ENCODE measurements at regions not wholly inside any gene's neighbourhood (a gene's known extent, or its start where the extent isn't known, plus 50 kb on each side); places are given as distances from the start of the nearest gene placed in this dataset.

DNA sequence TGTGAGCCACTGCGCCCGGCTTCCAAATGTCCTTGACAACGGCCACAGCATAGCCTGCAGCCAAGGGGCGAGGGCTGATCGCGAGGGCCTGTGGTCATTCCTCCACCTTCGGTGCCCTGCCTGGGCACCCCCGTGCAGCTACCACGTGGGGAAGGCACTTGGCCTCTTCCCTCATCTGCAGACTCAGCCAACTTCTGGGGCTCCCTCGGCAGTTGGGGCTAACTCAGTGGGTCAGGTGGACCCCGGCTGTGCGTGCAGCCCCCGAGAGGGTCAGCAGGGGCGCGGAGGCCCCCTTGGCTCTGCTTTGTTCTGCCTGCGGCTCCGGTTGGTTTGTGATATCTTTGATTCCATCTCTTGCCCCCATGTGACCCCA is 52.9 kb upstream of the BHLHE23 start:
- TF ChIP-seq, protein P1, sequence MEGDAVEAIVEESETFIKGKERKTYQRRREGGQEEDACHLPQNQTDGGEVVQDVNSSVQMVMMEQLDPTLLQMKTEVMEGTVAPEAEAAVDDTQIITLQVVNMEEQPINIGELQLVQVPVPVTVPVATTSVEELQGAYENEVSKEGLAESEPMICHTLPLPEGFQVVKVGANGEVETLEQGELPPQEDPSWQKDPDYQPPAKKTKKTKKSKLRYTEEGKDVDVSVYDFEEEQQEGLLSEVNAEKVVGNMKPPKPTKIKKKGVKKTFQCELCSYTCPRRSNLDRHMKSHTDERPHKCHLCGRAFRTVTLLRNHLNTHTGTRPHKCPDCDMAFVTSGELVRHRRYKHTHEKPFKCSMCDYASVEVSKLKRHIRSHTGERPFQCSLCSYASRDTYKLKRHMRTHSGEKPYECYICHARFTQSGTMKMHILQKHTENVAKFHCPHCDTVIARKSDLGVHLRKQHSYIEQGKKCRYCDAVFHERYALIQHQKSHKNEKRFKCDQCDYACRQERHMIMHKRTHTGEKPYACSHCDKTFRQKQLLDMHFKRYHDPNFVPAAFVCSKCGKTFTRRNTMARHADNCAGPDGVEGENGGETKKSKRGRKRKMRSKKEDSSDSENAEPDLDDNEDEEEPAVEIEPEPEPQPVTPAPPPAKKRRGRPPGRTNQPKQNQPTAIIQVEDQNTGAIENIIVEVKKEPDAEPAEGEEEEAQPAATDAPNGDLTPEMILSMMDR (conservative IDR thresholded peaks at IDR 0.05), result no peak
- H3K4me3 ChIP-seq (ENCODE audit: low read length), result no peak overlapping the region
- no peak overlapping the region for H3K9ac ChIP-seq (ENCODE audit: extremely low read depth, low read length, poor library complexity, severe bottlenecking)
- H3K4me3 Mint-ChIP-seq, result no peak overlapping the region
- WGBS, 2 experiments (ENCODE audit: insufficient coverage in 1 of 2, insufficient read length in 1 of 2), result 96 to 98% methylated on average over 7 to 17 of the region's 17 CpGs
- peak overlapping the region; percentile 60 for H3K27ac ChIP-seq (ENCODE audit: low read depth, low read length)
- H3K27me3 Mint-ChIP-seq (ENCODE audit: insufficient read depth), result no peaks in the 10 kb centered on the region
- no peaks in the 10 kb centered on the region for H3K36me3 Mint-ChIP-seq (ENCODE audit: low read depth)
- H3K4me1 Mint-ChIP-seq, result no peaks in the 10 kb centered on the region
- DNase-seq, result peak; percentile 40
- no peaks in the 10 kb centered on the region for H3K36me3 ChIP-seq (ENCODE audit: control insufficient read depth, insufficient read depth, low read length)
- no peaks in the 10 kb centered on the region for H3K4me1 ChIP-seq (ENCODE audit: control insufficient read depth, insufficient read depth, low read length)
- H3K9me3 ChIP-seq (ENCODE audit: control insufficient read depth, low read length), result peaks cover 11% of the 10 kb centered on the region
- H3K27me3 ChIP-seq (ENCODE audit: control insufficient read depth, insufficient read depth, low read length, poor library complexity, severe bottlenecking), result peaks cover 10% of the 10 kb centered on the region
- H3K27ac Mint-ChIP-seq, result no peak overlapping the region
- H3K9me3 Mint-ChIP-seq, result peaks cover 2% of the 10 kb centered on the region

DNA sequence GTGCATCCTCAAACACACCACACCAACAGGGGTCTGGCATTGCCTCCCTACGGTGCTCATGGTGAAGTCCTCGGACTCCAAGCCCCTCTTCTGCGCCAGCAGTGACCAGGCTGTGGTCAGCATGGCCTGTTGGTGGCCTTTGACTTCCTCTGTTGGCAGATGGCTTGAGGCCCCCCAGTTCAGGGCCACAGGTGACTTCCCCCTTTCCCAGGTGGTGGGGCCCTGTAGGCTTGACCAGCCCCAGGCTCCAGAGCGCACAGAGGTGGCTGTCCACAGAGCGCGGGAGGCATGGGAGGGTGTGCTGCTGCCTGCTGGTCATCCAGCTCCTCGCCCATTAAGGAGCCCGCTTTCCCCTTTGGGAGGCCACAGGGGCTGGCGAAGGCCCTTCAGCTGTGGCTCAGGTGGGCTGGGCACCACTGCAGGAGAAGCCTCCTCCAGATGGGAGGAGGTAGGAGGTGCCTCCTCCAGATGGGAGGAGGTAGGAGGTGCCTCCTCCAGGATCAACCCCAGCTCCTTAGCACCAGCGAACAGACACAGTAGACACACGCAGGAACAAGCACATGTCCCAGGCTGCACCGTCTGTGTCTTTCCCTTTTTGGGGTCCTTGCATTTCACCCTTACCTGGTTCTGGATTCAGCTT is 52.1 kb upstream of the BHLHE23 start:
- H3K9me3 Mint-ChIP-seq, result peaks cover 2% of the 10 kb centered on the region
- Histone ChIP-seq H3K4me3 (ENCODE audit: low read length) (no peak overlapping the region), H3K36me3 (ENCODE audit: control insufficient read depth, insufficient read depth, low read length) (no peaks in the 10 kb centered on the region), H3K27me3 (ENCODE audit: control insufficient read depth, insufficient read depth, low read length, poor library complexity, severe bottlenecking) (peaks cover 10% of the 10 kb centered on the region), H3K9ac (ENCODE audit: extremely low read depth, low read length, poor library complexity, severe bottlenecking) (no peak overlapping the region), H3K27ac (ENCODE audit: low read depth, low read length) (no peak overlapping the region), H3K4me1 (ENCODE audit: control insufficient read depth, insufficient read depth, low read length) (no peaks in the 10 kb centered on the region), H3K9me3 (ENCODE audit: control insufficient read depth, low read length) (peaks cover 11% of the 10 kb centered on the region)
- WGBS, 2 experiments (ENCODE audit: insufficient coverage in 1 of 2, insufficient read length in 1 of 2), result 90 to 91% methylated on average over 10 to 12 of the region's 12 CpGs
- H3K27me3 Mint-ChIP-seq (ENCODE audit: insufficient read depth), result no peaks in the 10 kb centered on the region
- no peak overlapping the region for H3K4me3 Mint-ChIP-seq
- H3K36me3 Mint-ChIP-seq (ENCODE audit: low read depth), result no peaks in the 10 kb centered on the region
- TF ChIP-seq, protein P1 (conservative IDR thresholded peaks at IDR 0.05), result no peak
- no peak overlapping the region for H3K27ac Mint-ChIP-seq
- no peaks in the 10 kb centered on the region for H3K4me1 Mint-ChIP-seq
- peak; percentile 42 for DNase-seq

- Mint-ChIP-seq H3K27ac (no peak overlapping the region), H3K27me3 (ENCODE audit: insufficient read depth) (no peaks in the 10 kb centered on the region), H3K4me1 (no peaks in the 10 kb centered on the region), H3K4me3 (no peak overlapping the region), H3K9me3 (peaks cover 2% of the 10 kb centered on the region), H3K36me3 (ENCODE audit: low read depth) (no peaks in the 10 kb centered on the region)
- H3K27ac ChIP-seq (ENCODE audit: low read depth, low read length), result no peak overlapping the region
- WGBS, 2 experiments (ENCODE audit: insufficient coverage in 1 of 2, insufficient read length in 1 of 2), result 77 to 85% methylated on average over 3 of the region's 3 CpGs
- peaks cover 7% of the 10 kb centered on the region for H3K4me1 ChIP-seq (ENCODE audit: control insufficient read depth, insufficient read depth, low read length)
- H3K9ac ChIP-seq (ENCODE audit: extremely low read depth, low read length, poor library complexity, severe bottlenecking), result no peak overlapping the region
- no peaks in the 10 kb centered on the region for H3K36me3 ChIP-seq (ENCODE audit: control insufficient read depth, insufficient read depth, low read length)
- DNase-seq, result no peak
- H3K4me3 ChIP-seq (ENCODE audit: low read length), result no peak overlapping the region
- TF ChIP-seq, protein P1 (conservative IDR thresholded peaks at IDR 0.05), result no peak
- peaks cover 11% of the 10 kb centered on the region for H3K9me3 ChIP-seq (ENCODE audit: control insufficient read depth, low read length)
- peaks cover 10% of the 10 kb centered on the region for H3K27me3 ChIP-seq (ENCODE audit: control insufficient read depth, insufficient read depth, low read length, poor library complexity, severe bottlenecking)
Measured at GRCh38 chr20:63057171-63058117, 50.7 kb upstream of the BHLHE23 start.
